ENCODE measurements at regions not wholly inside any gene's neighbourhood (a gene's known extent, or its start where the extent isn't known, plus 50 kb on each side); places are given as distances from the start of the nearest gene placed in this dataset.

- Histone ChIP-seq H3K9ac (ENCODE audit: low read depth, low read length) (no peak overlapping the region), H3K4me2 (ENCODE audit: low read length) (no peak overlapping the region), H3K27me3 (ENCODE audit: control insufficient read depth, insufficient read depth, low read length) (no peaks in the 10 kb centered on the region), H3K4me1 (ENCODE audit: control insufficient read depth, insufficient read depth, low read length) (peaks cover 4% of the 10 kb centered on the region), H3K9me3 (replicated peaks; ENCODE audit: low read length) (no peaks in the 10 kb centered on the region), H3K4me3 (ENCODE audit: low read length) (no peak overlapping the region), H3K36me3 (ENCODE audit: insufficient read depth, low read length) (no peaks in the 10 kb centered on the region)
Observed at GRCh38 chr2:146934921-146935320, 909.9 kb upstream of the ACVR2A start.

GRCh38 chr2:146931109-146931508 is 913.7 kb upstream of the ACVR2A start:
- H3K4me2 ChIP-seq (ENCODE audit: low read length): no peak overlapping the region
- no peaks in the 10 kb centered on the region for H3K9me3 ChIP-seq (replicated peaks; ENCODE audit: low read length)
- H3K4me3 ChIP-seq (ENCODE audit: low read length): no peak overlapping the region
- H3K9ac ChIP-seq (ENCODE audit: low read depth, low read length): no peak overlapping the region
- no peaks in the 10 kb centered on the region for H3K27me3 ChIP-seq (ENCODE audit: control insufficient read depth, insufficient read depth, low read length)
- no peaks in the 10 kb centered on the region for H3K4me1 ChIP-seq (ENCODE audit: control insufficient read depth, insufficient read depth, low read length)
- H3K36me3 ChIP-seq (ENCODE audit: insufficient read depth, low read length): no peaks in the 10 kb centered on the region

GRCh38 chr2:146927080-146927711 is 917.6 kb upstream of the ACVR2A start:
- H3K4me3 ChIP-seq (ENCODE audit: low read length): no peak overlapping the region
- no peaks in the 10 kb centered on the region for H3K4me1 ChIP-seq (ENCODE audit: control insufficient read depth, insufficient read depth, low read length)
- H3K9ac ChIP-seq (ENCODE audit: low read depth, low read length): no peak overlapping the region
- no peaks in the 10 kb centered on the region for H3K36me3 ChIP-seq (ENCODE audit: insufficient read depth, low read length)
- H3K4me2 ChIP-seq (ENCODE audit: low read length): no peak overlapping the region
- no peaks in the 10 kb centered on the region for H3K27me3 ChIP-seq (ENCODE audit: control insufficient read depth, insufficient read depth, low read length)
- no peaks in the 10 kb centered on the region for H3K9me3 ChIP-seq (replicated peaks; ENCODE audit: low read length)

- no peaks in the 10 kb centered on the region for H3K9me3 ChIP-seq (replicated peaks; ENCODE audit: low read length)
- H3K4me1 ChIP-seq (ENCODE audit: control insufficient read depth, insufficient read depth, low read length): no peaks in the 10 kb centered on the region
- no peak overlapping the region for H3K4me2 ChIP-seq (ENCODE audit: low read length)
- no peaks in the 10 kb centered on the region for H3K27me3 ChIP-seq (ENCODE audit: control insufficient read depth, insufficient read depth, low read length)
- no peak overlapping the region for H3K4me3 ChIP-seq (ENCODE audit: low read length)
- H3K36me3 ChIP-seq (ENCODE audit: insufficient read depth, low read length): no peaks in the 10 kb centered on the region
- H3K9ac ChIP-seq (ENCODE audit: low read depth, low read length): no peak overlapping the region
Observed at GRCh38 chr2:146918280-146918679, 926.5 kb upstream of the ACVR2A start.

- H3K4me1 ChIP-seq (ENCODE audit: control insufficient read depth, insufficient read depth, low read length): no peaks in the 10 kb centered on the region
- no peak overlapping the region for H3K4me3 ChIP-seq (ENCODE audit: low read length)
Observed at GRCh38 chr2:146917431-146918042, 927.3 kb upstream of the ACVR2A start.

GRCh38 chr2:146916914-146917313 is 927.9 kb upstream of the ACVR2A start:
- H3K27me3 ChIP-seq (ENCODE audit: control insufficient read depth, insufficient read depth, low read length): no peaks in the 10 kb centered on the region
- no peak overlapping the region for H3K9ac ChIP-seq (ENCODE audit: low read depth, low read length)
- H3K4me3 ChIP-seq (ENCODE audit: low read length): no peak overlapping the region
- no peak overlapping the region for H3K4me2 ChIP-seq (ENCODE audit: low read length)
- H3K36me3 ChIP-seq (ENCODE audit: insufficient read depth, low read length): no peaks in the 10 kb centered on the region
- H3K4me1 ChIP-seq (ENCODE audit: control insufficient read depth, insufficient read depth, low read length): no peaks in the 10 kb centered on the region
- H3K9me3 ChIP-seq (replicated peaks; ENCODE audit: low read length): no peaks in the 10 kb centered on the region

More at GRCh38 chr2:146917431-146918042, 927.3 kb upstream of the ACVR2A start:
- H3K36me3 ChIP-seq (ENCODE audit: insufficient read depth, low read length): no peaks in the 10 kb centered on the region
- H3K9me3 ChIP-seq (replicated peaks; ENCODE audit: low read length): no peaks in the 10 kb centered on the region
- H3K4me2 ChIP-seq (ENCODE audit: low read length): no peak overlapping the region
- no peak overlapping the region for H3K9ac ChIP-seq (ENCODE audit: low read depth, low read length)
- H3K27me3 ChIP-seq (ENCODE audit: control insufficient read depth, insufficient read depth, low read length): no peaks in the 10 kb centered on the region

- Histone ChIP-seq H3K9ac (ENCODE audit: low read depth, low read length) (no peak overlapping the region), H3K27me3 (ENCODE audit: control insufficient read depth, insufficient read depth, low read length) (no peaks in the 10 kb centered on the region), H3K9me3 (replicated peaks; ENCODE audit: low read length) (no peaks in the 10 kb centered on the region), H3K4me3 (ENCODE audit: low read length) (no peak overlapping the region), H3K36me3 (ENCODE audit: insufficient read depth, low read length) (no peaks in the 10 kb centered on the region), H3K4me2 (ENCODE audit: low read length) (no peak overlapping the region), H3K4me1 (ENCODE audit: control insufficient read depth, insufficient read depth, low read length) (no peaks in the 10 kb centered on the region)
Observed at GRCh38 chr2:146913476-146913875, 931.4 kb upstream of the ACVR2A start.

- Histone ChIP-seq H3K4me3 (ENCODE audit: low read length) (no peak overlapping the region), H3K9ac (ENCODE audit: low read depth, low read length) (no peak overlapping the region), H3K36me3 (ENCODE audit: insufficient read depth, low read length) (no peaks in the 10 kb centered on the region)
Observed at GRCh38 chr2:146912536-146912935, 932.3 kb upstream of the ACVR2A start.

GRCh38 chr2:146908776-146909175 is 936.1 kb upstream of the ACVR2A start:
- Histone ChIP-seq H3K36me3 (ENCODE audit: insufficient read depth, low read length) (no peaks in the 10 kb centered on the region), H3K4me3 (ENCODE audit: low read length) (no peak overlapping the region), H3K4me1 (ENCODE audit: control insufficient read depth, insufficient read depth, low read length) (no peaks in the 10 kb centered on the region), H3K9me3 (replicated peaks; ENCODE audit: low read length) (no peaks in the 10 kb centered on the region), H3K27me3 (ENCODE audit: control insufficient read depth, insufficient read depth, low read length) (no peaks in the 10 kb centered on the region), H3K9ac (ENCODE audit: low read depth, low read length) (no peak overlapping the region), H3K4me2 (ENCODE audit: low read length) (no peak overlapping the region)

More at GRCh38 chr2:146912536-146912935, 932.3 kb upstream of the ACVR2A start:
- Histone ChIP-seq H3K4me1 (ENCODE audit: control insufficient read depth, insufficient read depth, low read length) (no peaks in the 10 kb centered on the region), H3K9me3 (replicated peaks; ENCODE audit: low read length) (no peaks in the 10 kb centered on the region), H3K27me3 (ENCODE audit: control insufficient read depth, insufficient read depth, low read length) (no peaks in the 10 kb centered on the region), H3K4me2 (ENCODE audit: low read length) (no peak overlapping the region)

GRCh38 chr2:146898083-146898482 is 946.7 kb upstream of the ACVR2A start:
- no peaks in the 10 kb centered on the region for H3K36me3 ChIP-seq (ENCODE audit: insufficient read depth, low read length)

GRCh38 chr2:146894514-146894913 is 950.3 kb upstream of the ACVR2A start:
- peaks cover 10% of the 10 kb centered on the region for H3K4me1 ChIP-seq (ENCODE audit: control insufficient read depth, insufficient read depth, low read length)
- no peaks in the 10 kb centered on the region for H3K27me3 ChIP-seq (ENCODE audit: control insufficient read depth, insufficient read depth, low read length)
- no peak overlapping the region for H3K9ac ChIP-seq (ENCODE audit: low read depth, low read length)
- no peak overlapping the region for H3K4me2 ChIP-seq (ENCODE audit: low read length)
- H3K36me3 ChIP-seq (ENCODE audit: insufficient read depth, low read length): no peaks in the 10 kb centered on the region
- H3K4me3 ChIP-seq (ENCODE audit: low read length): no peak overlapping the region
- no peaks in the 10 kb centered on the region for H3K9me3 ChIP-seq (replicated peaks; ENCODE audit: low read length)

More at GRCh38 chr2:146898083-146898482, 946.7 kb upstream of the ACVR2A start:
- Histone ChIP-seq H3K9me3 (replicated peaks; ENCODE audit: low read length) (no peaks in the 10 kb centered on the region), H3K4me2 (ENCODE audit: low read length) (no peak overlapping the region), H3K27me3 (ENCODE audit: control insufficient read depth, insufficient read depth, low read length) (no peaks in the 10 kb centered on the region), H3K4me3 (ENCODE audit: low read length) (no peak overlapping the region), H3K9ac (ENCODE audit: low read depth, low read length) (no peak overlapping the region), H3K4me1 (ENCODE audit: control insufficient read depth, insufficient read depth, low read length) (peaks cover 5% of the 10 kb centered on the region)

GRCh38 chr2:146893500-146894041 is 951.3 kb upstream of the ACVR2A start:
- H3K27me3 ChIP-seq (ENCODE audit: control insufficient read depth, insufficient read depth, low read length): no peaks in the 10 kb centered on the region

More at GRCh38 chr2:146893500-146894041, 951.3 kb upstream of the ACVR2A start:
- Histone ChIP-seq H3K9me3 (replicated peaks; ENCODE audit: low read length) (no peaks in the 10 kb centered on the region), H3K4me3 (ENCODE audit: low read length) (no peak overlapping the region), H3K4me1 (ENCODE audit: control insufficient read depth, insufficient read depth, low read length) (peaks cover 10% of the 10 kb centered on the region), H3K36me3 (ENCODE audit: insufficient read depth, low read length) (no peaks in the 10 kb centered on the region), H3K4me2 (ENCODE audit: low read length) (no peak overlapping the region), H3K9ac (ENCODE audit: low read depth, low read length) (no peak overlapping the region)

Measured in skeletal muscle satellite cell (primary cell).